ENCODE measurements at regions not wholly inside any gene's neighbourhood (a gene's known extent, or its start where the extent isn't known, plus 50 kb on each side); places are given as distances from the start of the nearest gene placed in this dataset.
A peak's percentile ranks its signal among the peaks of the same experiment; 100 is the strongest.

DNA sequence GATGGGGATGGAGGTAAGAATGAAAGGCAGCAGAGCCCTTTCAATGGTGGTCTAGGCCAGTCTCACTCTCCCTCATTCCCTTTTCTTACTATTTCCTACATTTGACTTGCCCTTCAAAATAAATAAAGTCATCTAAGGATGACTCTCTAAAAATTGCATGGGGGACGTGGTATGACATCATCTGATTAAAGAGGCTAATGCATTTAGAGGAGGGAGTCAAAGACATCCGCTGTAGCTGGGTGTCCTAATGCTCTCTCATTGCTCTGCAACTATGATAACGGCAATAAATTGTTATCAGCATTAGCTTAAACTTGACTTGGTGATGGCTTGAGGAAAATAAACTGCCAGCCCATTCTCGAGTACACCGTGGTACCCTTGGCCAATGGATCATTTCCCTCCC, 225.6 kb upstream of the PBX1 start:
- DNase-seq = no peak

DNA sequence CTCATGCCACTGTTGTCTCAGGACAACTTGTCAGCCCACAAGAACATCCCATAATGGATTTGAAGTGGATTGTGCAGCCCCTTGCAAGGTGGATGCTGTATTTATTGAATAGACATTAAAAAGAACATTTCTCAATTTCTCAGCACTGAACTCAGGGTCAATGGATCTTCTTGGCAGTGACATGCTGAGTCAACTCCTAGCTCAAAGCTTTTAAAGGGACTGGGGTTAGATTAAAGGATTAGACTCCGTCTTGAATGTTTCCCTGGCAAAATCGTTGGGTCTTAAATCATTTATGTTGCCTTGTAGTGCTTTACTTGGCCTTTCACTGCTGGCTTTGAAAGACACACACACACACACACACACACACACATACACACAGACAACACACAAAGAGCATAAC, 221.6 kb upstream of the PBX1 start:
- DNase-seq = no peak

DNA sequence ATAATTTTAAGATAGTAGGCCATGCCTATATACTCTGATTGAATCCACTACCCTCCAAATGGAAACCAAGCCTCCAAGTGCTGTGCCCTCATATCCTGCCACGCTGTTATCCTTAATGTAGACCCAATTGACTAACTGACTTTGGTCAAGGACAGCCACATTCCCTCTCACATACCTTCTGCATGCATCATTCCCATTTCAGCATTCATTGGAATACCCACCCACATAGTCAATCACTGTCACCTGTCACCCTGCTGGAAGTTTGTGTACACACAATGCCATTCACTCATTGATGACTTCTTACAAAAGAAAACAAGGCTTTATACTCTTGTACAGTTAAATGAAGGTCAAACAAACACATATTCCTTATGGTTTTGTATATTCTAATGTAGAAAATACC, 221.1 kb upstream of the PBX1 start:
- no peak for DNase-seq

DNA sequence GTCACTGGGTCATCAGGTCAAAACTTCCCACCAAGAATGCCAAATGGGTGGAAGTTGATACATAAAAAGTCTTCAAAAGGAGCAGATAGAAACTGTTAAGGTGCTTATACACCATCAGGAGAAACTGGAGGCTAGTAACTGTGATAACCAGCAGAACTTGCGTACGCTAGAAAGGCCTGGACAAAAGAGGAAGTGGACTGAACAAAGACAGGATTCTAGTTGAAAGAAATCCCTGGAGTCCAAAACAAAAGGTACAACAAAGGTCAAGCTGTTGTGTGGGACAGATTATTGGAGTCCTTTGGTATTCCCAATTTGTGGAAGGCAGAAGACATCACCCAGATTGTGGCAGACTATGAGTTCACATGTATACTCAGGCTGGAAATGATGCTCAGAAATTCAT, 215.8 kb upstream of the PBX1 start:
- DNase-seq = no peak

DNA sequence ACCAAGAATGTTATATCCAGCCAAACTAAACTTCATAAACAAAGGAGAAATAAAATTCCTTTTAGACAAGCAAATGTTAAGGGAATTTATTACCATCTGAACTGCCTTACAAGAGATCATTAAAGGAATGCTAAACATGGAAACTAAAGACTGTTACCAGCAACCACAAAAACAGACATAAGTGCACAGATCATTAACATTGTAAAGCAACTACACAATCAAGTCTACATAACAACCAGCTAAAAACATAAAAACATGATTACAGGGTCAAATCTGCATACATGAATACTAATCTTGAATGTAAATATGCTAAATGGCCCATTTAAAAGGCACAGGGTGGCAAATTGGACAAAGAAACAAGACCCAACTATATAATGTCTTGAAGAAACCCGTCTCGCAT, 211.0 kb upstream of the PBX1 start:
- no peak for DNase-seq

DNA sequence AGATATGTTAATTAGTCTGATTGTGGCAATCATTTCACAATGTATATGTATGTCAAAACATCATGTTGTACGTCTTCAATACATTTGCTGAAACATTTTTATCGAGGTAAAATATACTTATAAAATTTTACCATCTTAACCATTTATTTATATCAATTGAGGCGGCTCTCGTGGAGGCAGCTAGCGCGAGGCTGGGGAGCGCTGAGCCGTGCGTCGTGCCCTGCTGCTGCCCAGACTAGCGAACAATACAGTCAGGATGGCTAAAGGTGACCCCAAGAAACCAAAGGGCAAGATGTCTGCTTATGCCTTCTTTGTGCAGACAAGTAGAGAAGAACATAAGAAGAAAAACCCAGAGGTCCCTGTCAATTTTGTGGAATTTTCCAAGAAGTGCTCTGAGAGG, 202.5 kb upstream of the PBX1 start:
- no peak for DNase-seq

DNA sequence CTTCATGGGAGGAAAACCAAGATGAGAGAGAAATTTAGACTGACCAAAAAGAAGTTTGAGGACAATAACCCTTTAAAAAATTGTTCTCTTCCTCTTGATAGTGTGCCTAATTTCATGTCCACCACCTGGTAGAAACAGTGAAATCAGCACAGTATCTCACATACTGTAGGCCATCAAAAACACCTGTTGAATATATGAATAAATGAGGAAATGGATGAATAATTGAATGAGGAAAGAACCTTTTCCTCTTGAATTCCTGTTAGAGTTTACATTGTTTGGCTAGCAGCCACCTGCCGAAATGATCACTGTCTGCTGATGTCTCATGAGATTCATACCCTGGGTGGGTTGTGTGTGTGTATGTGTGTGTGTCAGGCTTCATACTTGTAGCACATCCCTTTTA, 198.7 kb upstream of the PBX1 start:
- DNase-seq = no peak

DNA sequence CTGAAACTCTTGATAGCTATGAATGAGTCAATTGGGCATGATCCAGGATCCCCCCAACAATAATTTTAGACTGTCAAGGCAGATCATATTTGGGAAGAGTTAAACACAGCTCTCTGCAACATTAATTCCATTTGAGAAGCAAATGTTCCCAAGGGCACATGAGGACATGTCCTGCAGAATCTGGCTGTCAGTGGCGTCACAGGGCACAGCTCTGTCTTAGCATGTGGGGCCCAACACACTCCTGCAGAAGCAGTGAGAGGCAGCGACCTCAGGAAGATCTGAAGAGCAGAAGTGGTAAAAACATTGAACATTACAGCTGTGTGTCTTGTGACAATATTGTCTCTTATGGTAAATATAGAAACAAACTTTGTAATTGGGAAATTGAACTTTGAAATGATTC, 197.1 kb upstream of the PBX1 start:
- no peak for DNase-seq

DNA sequence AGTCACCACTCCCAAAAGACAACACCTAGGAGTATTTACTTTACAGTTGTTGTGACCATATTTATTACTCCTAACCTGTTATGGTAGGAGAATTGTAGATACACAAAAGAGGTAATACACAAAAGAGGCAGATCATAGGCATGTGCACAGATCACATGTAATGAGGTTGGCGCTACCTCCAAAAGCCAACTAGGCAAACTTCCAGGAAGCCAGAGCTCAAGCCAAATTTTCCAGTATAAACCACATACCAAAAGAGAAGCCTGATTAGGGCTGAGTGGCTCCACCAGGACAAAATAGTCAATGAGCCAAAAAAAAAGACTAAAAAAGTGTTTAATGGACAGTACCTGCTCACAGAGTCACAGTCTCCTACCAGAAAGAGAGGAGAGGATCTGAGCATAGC, 195.0 kb upstream of the PBX1 start:
- DNase-seq = no peak

DNA sequence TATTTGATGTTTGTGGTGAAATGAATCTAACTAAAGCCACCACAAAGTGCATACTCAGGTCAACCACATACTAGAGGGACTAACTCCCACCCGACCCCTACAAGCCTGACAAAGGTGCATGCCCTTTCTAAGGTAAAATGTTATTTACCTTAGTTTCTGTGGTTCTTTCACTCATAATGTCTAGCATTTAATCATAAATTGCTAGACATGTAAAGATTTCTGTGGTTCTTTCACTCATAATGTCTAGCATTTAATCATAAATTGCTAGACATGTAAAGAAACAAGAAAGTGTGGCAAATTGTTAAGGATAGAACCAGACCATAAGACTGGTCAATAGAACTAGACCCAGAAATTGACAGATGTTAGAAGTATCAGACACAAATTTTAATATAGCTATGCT, 193.0 kb upstream of the PBX1 start:
- no peak for DNase-seq

DNA sequence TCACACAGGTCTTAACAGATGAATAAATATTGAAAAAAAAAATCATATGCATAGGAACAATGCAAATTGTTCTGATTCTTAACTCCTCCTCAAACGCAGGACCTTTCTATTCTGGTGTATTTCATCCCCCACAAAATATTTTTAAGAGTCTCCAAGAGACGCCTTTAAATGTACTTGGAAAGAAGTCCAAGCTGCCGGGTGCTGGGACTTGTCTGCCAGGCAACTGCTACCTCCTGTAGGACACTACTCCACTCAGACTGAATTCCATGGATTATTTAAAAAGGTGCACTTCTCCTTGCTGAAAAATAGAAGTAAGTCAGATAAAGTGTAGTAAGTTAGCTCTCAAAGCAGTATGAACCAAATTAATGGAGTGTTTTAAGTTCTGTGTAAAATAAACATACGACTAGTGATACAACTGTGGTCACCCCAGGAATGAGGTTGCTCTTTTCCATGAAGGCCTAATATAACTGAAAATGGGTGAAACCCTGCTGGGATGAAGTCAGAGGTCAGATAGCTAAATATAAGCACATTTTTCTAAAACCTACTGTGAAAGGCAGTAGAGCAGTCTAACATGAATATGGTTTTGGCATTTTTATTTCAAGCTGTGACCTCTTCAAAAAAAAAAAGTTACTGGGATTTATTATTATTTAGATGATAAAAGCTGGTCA, 189.2 kb upstream of the PBX1 start:
- DNase-seq = no peak

DNA sequence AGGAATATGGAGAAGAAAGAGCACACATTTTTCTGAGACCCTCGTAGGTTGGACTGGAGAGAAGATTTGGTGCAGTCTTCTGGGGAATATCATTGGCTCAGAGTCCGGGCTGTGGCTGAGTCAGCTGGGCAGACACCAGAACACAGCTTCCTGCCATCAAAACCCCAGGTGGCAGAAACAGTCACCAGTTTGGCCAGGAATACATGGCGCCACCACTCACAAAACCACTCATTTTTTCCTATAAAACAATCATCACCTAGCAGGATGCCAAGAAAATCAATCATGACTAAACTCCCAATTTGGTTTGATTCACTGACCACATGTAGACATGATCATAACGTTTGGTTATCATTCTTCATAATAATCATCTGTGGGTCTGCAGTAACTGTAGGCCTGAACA, 178.1 kb upstream of the PBX1 start:
- DNase-seq = no peak

DNA sequence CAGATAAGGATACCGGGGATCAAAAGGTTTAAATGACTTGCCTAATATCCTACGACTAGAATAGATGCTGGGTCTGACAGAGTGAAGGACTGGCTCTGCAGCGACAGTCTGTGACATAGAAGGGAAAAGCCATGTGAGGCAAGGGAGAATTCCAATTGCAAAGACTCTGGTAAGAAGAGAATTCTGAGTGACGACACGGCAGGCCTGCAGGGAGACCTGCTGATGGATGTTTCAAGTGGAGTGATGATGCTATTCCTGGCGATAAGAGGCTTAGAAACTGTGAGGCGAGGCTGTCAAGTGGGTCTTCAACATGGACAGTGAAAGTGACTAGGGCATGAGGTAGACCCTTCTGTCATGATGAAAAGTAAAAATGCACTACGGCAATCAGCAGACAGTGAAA, 176.6 kb upstream of the PBX1 start:
- DNase-seq = no peak

DNA sequence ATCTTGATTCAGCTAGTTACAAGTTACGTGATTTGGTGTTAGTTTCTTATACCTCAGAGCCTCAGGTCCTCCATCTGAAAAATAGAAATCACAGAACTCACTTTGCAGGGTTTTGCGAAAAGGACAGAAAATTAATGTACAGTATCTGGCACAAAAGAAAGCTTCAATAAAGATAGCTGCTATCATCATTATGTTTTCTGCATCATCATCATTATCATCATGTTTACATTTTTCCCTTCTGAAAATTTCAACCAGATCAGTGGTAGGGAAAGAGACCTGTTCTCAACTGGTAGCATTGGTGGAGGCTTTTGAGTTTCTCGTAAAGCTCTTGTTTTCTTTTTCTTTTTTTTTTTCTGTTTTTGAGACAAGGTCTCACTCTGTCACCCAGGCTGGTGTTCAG, 174.7 kb upstream of the PBX1 start:
- DNase-seq = no peak

DNA sequence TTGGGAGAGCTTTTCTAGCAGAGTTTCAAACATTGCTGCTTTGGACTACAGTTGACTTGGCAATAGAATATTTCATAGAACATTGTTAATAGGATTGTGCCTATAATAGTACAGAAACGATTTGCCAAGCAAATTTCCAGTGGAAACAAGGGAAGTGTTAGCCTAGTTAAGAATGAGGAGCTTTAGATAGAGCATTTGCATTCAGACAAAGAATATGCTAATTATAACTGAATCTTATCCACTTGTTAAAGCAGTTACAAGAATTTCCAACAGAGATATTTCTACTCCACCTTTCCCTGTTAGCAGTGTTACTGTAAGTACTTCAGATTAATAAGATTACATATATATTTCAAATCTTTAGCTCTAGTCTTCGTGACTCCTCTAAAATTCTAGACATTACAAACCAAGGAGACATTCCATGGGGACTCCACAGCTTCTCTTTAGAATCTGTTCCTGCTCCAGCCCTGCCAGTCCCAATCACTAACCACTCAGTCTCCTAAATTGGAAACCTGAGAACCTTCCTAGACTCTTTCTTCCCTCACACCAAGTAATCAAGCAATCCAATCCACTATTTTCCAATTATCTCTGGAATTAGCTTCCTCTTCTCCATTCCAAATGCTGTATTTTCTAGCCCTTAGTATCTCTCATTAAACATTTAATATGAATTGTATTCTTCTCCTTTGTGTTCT, 141.8 kb upstream of the PBX1 start:
- DNase-seq = no peak

DNA sequence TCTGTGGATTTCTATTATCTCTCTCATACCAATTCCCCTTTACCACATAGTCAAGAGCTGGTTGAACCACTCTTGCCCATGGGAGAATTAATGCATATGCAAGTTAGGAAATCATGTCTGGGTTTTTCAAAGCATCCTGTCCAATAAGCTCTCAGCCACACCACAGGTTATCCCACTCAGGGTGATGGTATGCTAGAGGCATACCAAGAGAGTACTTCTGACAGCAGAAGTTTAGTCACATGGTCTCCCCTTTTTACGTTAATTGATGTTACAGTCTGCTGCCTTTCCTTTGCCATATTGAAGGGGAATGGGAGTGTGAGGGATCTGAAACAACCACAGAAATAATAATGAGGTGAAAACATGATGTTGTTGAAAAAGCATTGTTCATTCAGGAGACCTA, 135.8 kb upstream of the PBX1 start:
- DNase-seq = no peak

DNA sequence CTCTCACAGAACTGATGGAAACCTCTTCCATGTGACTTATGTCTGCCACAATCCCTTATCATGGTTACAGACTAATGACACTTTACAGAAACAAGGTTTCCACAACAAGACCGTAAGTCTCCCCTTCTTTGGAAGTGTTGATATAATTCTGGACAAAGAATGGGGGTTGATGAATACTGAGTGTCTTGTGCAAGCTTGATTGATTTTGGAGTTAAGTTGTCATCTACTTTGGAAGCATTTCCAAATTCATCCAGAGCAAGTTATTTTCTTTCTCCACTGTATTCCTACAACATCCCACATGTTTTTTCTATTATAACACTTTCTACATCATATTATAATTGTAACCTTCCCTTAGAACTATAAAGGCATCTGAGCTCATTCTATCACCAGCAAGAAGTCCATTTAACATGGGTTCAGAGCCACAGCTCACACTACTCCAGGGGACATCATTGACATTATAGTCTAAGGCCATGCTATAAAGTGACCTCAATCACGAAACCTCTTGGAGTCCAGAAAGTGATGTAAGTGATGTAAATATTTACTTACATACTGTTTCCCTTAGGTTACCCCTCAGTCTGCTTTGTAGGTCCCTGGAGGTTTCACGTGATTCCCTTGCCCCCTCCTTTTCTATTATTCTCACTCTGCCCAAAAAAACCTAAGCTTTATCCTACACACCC, 125.7 kb upstream of the PBX1 start:
- DNase-seq = no peak

DNA sequence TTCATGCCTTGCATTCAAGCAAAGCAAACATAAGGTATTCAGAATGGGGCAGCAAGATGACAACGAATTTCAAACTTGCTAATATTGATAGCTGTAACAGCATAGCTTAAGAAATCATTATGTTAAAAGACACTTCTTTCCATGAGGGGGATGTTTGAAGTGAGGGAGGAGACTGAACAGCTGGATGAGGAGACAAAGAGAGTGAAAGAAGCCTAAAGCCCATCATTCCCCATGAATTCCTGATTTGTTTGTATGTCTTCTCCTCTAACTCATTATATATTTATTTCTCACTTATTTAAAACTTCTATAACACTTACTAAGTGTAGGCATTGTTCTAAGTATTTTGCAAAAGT, 125.2 kb upstream of the PBX1 start:
- no peak for DNase-seq

DNA sequence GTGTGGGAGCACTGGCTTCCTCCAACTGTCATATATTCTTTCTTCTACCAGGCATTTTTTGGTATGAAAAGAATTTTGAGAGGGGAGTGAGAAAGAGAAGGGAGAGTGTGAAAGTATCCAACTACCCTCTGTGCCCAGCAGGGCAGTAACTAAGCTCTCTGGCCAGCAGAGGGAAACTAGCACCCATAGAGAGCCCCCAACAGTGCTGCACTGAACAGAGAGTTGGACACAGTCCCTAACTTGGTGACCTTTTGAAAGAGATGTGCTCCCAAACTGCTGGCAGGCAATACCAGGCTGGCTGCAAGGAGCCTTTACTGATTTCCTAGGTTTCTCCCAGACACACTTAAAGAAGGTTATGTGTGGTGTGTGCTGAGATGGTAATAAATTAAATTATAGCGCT, 118.8 kb upstream of the PBX1 start:
- DNase-seq = peak; percentile 43

DNA sequence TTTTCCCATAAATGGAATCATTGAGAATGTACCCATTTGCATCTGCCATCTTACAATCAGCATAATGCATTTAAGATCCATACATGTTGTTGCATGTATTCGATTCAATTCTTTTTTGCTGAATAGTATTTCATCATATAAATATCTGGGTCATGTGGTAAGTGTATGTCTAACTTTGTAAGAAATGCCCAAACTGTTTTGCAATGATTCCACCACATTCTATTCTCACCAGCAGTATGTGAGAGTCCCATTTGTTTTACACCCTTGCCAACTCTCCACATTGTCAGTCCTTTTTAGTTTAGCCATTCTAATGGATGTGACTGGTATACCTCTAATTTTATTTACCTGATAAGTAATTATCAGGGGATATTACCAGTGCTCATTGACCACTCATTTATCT, 115.8 kb upstream of the PBX1 start:
- no peak for DNase-seq

DNA sequence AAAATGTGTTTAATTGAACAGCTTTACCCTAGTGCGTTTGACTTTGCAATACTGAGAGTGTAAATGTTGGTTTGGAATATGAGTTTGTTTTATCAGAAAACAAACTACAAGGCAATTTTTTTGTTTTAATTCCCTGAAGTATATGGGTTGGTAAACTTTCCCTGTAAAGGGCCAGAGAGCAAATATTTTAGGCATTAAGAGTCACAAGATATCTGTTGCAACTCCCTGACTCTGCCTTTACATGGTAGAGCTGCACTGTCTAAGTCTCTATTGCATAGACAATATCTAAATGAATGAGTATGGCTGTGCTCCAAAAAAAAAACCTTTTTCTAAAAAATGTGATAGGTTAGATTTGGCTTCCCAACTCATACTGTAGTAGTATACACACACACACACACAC, 115.1 kb upstream of the PBX1 start:
- no peak for DNase-seq

DNA sequence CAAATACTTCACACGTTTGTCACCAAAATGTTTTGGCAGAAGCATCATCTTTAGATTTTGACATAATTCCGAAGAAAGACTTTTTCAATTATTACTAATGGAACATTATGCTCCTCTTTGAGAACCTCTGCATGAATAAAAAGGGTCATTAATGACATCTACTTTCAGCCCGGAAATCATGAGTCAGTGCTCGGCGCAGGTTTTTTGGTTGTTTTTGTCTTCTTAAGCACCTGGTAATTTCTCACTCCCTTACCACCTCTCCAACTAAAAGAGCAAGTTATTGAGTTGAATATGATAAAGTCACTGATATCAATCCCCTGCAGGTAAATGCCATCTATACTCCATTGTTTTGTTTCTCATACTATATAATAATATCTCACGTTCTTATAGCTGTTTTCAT, 113.0 kb upstream of the PBX1 start:
- peak; percentile 63 for DNase-seq

DNA sequence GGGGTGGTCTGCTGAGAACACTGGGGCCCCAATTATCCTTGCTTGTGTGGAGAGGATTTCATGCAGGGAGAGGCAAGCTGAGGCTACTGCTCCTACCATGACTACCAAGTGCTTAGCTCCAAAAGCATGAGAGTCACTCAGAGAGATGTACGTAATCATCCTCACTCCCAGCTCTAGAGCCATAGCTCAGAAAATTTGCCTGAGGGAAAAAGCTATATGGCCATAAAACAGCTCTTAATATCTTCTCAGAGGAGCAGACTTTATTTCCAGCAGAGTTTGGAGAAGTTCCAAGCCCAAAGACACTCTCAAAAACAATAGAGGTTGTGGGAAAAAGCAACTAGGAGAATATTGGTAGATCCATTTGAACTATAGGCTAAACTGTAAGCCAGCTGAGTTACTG, 106.4 kb upstream of the PBX1 start:
- DNase-seq = no peak

DNA sequence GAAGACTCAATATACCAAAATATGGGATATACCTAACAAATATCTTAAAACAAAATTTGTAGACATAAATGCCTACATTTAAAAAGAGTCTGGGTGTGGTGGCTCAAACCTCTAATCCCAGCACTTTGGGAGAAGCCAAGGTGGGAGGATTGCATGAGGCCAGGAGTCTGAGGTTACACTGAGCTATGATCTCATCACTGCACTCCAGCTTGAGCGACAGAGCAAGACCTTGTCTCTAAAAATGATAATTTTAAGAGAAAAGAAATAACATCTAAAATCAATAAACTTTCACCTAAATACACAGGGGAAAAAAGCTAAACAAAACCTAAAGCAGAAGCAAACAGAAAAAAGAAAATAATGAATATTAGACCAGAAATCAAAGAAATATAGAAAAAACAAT, 102.7 kb upstream of the PBX1 start:
- no peak for DNase-seq

DNA sequence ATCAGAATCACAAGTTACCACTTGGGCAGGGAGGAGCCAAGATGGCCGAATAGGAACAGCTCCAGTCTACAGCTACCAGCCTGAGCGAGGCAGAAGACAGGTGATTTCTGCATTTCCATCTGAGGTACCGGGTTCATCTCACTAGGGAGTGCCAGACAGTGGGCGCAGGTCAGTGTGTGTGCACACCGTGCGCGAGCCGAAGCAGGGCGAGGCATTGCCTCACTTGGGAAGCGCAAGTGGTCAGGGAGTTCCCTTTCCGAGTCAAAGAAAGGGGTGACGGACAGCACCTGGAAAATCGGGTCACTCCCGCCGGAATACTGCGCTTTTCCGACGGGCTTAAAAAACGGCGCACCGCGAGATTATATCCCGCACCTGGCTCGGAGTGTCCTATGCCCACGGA, 99.8 kb upstream of the PBX1 start:
- DNase-seq = peak; percentile 23
